HG02884 (cell line): ENCODE measurements at regions not wholly inside any gene's neighbourhood (a gene's known extent, or its start where the extent isn't known, plus 50 kb on each side); places are given as distances from the start of the nearest gene placed in this dataset.

Source experiments
- ATAC-seq: cut with Tn5 transposase; IDR thresholded peaks from one replicate; pipeline ENCODE4 v1.9.1; 2021; ENCODE audit warnings: mild to moderate bottlenecking, moderate library complexity; ENCODE audit not compliant: unreplicated experiment

- ATAC-seq: no peak
These were observed 533.7 kb downstream of the QKI start for GRCh38 chr6:163948250-163948649.

- ATAC-seq: no peak
These were observed 532.8 kb downstream of the QKI start for GRCh38 chr6:163947276-163947675.

- ATAC-seq: no peak
These were observed 531.9 kb downstream of the QKI start for GRCh38 chr6:163946437-163946836.

- no peak for ATAC-seq
These were observed 531.3 kb downstream of the QKI start for GRCh38 chr6:163945808-163946207.

GRCh38 chr6:163944897-163945296 is 530.4 kb downstream of the QKI start:
- no peak for ATAC-seq

GRCh38 chr6:163943607-163944385 is 529.3 kb downstream of the QKI start:
- no peak for ATAC-seq

GRCh38 chr6:163942790-163943189 is 528.3 kb downstream of the QKI start:
- ATAC-seq: no peak

- no peak for ATAC-seq
These were observed 527.1 kb downstream of the QKI start for GRCh38 chr6:163941624-163941976.

GRCh38 chr6:163940705-163941623 is 526.4 kb downstream of the QKI start:
- ATAC-seq: no peak

GRCh38 chr6:163937071-163937470 is 522.6 kb downstream of the QKI start:
- ATAC-seq: no peak

GRCh38 chr6:163935158-163935762 is 520.7 kb downstream of the QKI start:
- ATAC-seq: no peak

GRCh38 chr6:163930012-163930411 is 515.5 kb downstream of the QKI start:
- ATAC-seq: no peak

GRCh38 chr6:163929538-163929937 is 515.0 kb downstream of the QKI start:
- ATAC-seq: no peak

- no peak for ATAC-seq
These were observed 512.1 kb downstream of the QKI start for GRCh38 chr6:163926642-163927041.

- no peak for ATAC-seq
These were observed 511.3 kb downstream of the QKI start for GRCh38 chr6:163925839-163926238.

GRCh38 chr6:163923658-163924411 is 509.3 kb downstream of the QKI start:
- ATAC-seq: no peak

- ATAC-seq: no peak
These were observed 508.0 kb downstream of the QKI start for GRCh38 chr6:163922562-163922961.

GRCh38 chr6:163919652-163920051 is 505.1 kb downstream of the QKI start:
- no peak for ATAC-seq

GRCh38 chr6:163916315-163917081 is 502.0 kb downstream of the QKI start:
- no peak for ATAC-seq

GRCh38 chr6:163915131-163915530 is 500.6 kb downstream of the QKI start:
- ATAC-seq: no peak
